Right lobe of liver (tissue), 4 donors: ENCODE measurements at regions not wholly inside any gene's neighbourhood (a gene's known extent, or its start where the extent isn't known, plus 50 kb on each side); places are given as distances from the start of the nearest gene placed in this dataset.

ENCODE experiments used
- CTCF ChIP-seq, 4 donors: fragments of 200-600 bp in 3 of 4; fragments of 450-650 bp in 1 of 4; IDR thresholded peaks; one replicate each; pipeline versions ENCODE4 v1.5.1 to v1.8.0; 2016 to 2022; ENCODE audit warnings: antibody characterized with exemption in 4 of 4, mild to moderate bottlenecking in 2 of 4
- POLR2A ChIP-seq: fragments of 450-650 bp; IDR thresholded peaks from one replicate; pipeline ENCODE4 v1.6.1; 2017; ENCODE audit warnings: antibody characterized with exemption, mild to moderate bottlenecking
- donor health status: DM: no; HTN: no; CAD: no.
- donor health status: DM: no; HTN: no; CAD: no.
- donor health status: DM: no; HTN: yes; CAD: no.

- no peak for TF ChIP-seq CTCF (IDR thresholded peaks at IDR 0.05)
- no peak for TF ChIP-seq POLR2A
These were observed 1337.4 kb downstream of the FSCB start for GRCh38 chr14:43169722-43170121.
